ENCODE measurements at regions not wholly inside any gene's neighbourhood (a gene's known extent, or its start where the extent isn't known, plus 50 kb on each side); places are given as distances from the start of the nearest gene placed in this dataset.

GRCh38 chr20:50406610-50407136 is 103.5 kb upstream of the PTPN1 start:
- TF ChIP-seq, protein P1, sequence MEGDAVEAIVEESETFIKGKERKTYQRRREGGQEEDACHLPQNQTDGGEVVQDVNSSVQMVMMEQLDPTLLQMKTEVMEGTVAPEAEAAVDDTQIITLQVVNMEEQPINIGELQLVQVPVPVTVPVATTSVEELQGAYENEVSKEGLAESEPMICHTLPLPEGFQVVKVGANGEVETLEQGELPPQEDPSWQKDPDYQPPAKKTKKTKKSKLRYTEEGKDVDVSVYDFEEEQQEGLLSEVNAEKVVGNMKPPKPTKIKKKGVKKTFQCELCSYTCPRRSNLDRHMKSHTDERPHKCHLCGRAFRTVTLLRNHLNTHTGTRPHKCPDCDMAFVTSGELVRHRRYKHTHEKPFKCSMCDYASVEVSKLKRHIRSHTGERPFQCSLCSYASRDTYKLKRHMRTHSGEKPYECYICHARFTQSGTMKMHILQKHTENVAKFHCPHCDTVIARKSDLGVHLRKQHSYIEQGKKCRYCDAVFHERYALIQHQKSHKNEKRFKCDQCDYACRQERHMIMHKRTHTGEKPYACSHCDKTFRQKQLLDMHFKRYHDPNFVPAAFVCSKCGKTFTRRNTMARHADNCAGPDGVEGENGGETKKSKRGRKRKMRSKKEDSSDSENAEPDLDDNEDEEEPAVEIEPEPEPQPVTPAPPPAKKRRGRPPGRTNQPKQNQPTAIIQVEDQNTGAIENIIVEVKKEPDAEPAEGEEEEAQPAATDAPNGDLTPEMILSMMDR (IDR thresholded peaks at IDR 0.05), result no peak
- TF ChIP-seq POLR2A (IDR thresholded peaks at IDR 0.05), result no peak

Measured in right lobe of liver (tissue), 4 donors.